NCI-H1694 treated with DMSO at 0.1 percent for 48 hours (cell line): ENCODE measurements at regions not wholly inside any gene's neighbourhood (a gene's known extent, or its start where the extent isn't known, plus 50 kb on each side); places are given as distances from the start of the nearest gene placed in this dataset.

ENCODE experiments used
- DNase-seq: peaks from one replicate; lab custom pipeline; 2025; lab: John Stamatoyannopoulos, UW

DNA sequence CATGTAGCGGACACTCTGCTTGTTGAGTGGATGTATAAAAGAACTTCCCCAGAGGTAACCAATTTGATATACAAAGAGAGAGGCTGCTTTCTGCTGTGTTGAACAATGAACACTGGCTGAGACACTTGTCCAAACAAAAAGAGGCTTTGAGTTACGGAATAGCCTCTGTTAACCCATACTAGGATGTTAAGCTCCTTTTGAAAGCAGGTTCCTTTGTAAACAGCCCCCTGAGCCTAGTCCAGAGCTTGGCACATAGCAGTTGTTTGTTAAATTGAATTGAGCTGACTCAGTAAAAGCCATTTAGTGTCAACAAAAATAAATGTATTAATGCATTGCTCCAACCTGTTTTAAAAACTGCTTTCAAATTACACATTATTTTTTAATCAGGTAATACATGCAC is 200.1 kb downstream of the MZT1 start:
- DNase-seq = no peak

DNA sequence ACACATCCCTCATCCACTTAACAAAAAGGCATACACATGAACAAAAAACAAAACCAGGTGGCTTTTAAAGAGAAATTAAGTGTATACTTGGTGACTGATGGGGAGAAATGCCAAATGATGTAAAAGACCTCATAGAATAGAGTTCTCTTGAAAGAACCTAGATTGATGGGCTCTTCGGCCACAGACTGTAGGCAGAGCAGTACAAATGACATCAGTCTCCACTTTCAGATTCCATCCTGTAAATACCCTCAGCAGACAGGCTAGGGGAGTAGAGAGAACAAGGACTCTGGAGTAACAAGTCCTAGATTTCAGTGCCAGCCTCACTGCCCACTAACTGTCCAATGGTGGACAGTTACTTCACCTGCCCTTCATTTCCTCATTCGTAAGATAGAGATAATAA is 203.8 kb downstream of the MZT1 start:
- DNase-seq = no peak

DNA sequence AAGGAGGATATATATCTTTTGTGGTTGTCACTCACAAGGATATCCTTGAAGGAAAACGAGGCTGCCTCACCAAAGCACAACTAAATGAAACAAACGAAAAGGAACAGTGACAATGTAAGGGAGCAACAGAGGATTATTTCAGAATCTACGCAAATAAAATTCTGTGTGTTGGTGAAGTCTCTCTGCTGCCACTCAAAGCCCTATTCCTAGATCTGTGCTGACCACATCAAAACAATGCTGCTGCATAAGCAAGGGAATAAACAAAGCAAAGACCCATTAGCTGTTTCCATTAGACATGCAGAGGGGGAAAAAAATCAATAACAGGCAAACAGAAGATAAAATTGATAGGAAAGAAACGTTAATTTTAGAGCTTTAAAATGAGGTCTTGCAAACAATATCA is 204.4 kb downstream of the MZT1 start:
- DNase-seq = no peak

DNA sequence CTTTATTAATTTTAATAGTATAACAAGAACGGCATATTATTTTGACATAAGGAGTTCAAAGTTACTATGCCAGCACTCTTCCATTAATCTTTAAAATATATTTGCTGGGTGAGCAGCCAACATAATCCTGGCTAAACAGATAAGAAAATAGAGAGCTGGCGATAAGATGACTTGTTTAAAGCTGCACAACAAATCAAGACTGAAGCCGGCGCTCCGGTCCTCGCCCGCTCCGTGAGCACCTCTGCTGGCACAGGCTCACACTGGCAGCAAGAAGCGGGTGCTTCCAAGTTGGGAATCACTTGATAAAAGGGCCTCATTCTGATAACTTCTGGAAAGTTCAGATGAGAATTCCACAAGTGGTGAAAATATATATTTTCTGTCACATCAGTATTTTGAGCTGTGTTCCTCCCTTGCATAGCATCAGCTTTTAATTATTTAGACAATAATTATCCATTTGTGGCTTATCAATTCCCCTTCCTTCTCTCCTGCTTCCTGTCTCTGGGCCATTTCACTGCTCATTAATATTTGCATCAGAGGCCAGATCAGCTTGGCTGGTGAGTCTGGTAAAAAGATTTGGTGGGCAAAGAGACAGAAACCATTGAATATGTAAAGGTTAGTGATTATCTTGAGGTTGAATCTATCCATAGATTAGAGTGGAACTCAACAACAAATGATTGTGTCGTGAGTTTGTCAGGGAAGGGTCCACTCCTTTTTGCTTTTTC is 205.3 kb downstream of the MZT1 start:
- DNase-seq = no peak

DNA sequence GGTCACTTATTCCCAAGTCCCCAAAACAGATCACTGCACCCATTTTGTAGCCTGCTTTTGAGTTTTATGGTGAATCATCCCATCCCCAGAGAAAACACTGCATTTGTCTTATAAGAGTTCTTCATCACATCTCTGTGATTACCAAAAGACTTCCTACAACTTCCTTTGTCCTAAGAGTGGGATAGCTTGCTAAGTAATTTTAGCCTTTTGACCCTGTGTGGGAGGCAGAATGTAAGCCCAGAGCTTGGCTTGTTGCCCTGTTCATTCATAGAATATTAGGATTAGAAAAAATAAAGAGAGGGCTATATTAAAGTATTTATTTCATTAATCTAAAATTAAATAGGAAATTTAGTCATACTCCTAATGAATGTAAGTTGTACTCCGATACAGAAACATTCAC is 213.3 kb downstream of the MZT1 start:
- no peak for DNase-seq

DNA sequence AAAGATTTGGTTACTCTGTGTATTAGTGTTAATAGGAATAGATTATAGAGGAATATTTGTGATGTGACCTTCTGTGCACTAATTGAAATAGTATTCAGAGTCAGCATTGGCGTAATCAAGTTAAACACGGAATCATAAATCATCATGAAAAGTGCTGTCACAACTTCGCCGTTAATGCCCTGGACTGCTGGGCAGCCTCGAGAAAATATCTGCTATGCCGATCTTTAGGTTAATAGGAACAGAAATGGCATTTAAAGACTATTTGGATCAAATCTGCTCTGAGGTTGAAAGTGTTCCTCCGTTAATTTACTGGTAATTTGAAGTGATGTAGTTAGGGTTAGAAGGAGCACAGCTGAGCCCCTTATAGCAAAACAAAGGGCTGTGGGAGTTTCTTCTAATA is 219.0 kb downstream of the MZT1 start:
- no peak for DNase-seq

DNA sequence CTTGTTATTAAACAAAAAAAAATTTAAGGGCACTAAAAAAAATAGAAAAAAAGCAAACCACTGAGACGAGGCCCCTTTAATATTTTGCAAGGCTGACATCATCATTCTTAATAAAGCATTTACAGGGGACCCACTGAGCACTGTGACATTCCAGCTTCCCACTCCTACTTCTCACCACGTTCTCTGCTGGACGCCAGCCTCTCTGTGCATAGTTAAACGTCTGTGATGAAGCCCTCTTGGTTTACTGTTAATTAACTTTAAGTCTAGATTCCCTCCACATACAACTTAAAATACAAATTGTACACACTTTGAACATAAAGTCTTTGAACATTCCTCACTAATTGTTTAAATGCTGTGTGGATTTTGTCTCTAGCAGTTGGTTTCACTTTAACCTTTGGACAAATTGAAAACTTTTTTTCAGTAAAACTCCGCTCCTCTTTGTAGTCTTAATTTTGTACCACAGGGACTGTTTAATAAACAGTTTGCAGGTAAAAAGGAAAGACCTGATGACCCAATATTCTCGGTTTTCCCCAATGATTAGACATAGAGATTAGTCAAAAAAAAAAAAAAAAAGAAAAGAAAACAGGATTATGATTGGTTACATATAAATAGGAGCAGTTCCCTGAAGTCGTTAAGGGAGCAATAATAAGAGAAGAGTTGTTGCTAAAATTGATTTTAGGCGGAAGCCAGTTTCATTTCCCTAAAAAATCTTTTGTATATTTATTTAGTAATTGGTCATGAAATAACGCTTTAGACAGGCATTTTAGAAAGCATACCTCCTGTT is 219.8 kb downstream of the MZT1 start:
- no peak for DNase-seq

DNA sequence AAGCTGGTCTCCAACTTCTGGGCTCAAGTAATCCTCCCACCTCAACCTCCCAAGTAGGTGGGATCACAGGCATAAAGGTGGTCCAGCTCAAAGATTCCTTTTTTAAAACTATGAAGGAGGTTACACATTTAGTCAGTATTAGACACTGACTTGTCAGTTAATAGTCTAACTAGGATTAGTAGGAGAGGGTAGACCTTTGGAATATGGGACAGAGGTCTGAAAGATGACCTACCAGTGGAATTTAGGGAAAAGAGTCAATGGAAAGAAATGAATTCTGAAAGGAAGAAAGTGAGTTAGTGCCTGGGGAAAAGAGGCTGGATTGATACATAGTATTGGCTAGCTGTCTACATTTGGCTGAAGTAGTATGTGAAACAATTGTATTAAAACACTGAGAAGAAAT is 220.7 kb downstream of the MZT1 start:
- DNase-seq = no peak

DNA sequence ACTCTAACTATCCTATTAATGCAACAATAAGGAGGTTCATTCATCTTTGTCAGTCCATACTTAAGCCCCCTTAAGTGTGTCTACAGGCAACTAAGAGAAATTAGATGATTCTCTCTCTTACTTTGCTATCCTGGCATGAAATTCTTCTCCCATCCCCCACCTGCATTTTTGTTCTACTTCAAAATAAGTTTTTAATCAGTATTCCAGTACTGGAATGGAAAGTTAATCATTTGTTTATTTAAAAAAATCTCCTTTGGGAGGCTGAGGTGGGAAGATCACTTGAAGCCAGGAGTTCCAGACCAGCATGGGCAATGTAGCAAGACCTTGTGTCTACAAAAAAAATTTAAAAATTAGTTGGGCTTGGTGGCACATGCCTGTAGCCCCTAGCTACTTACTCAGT is 222.1 kb downstream of the MZT1 start:
- no peak for DNase-seq

DNA sequence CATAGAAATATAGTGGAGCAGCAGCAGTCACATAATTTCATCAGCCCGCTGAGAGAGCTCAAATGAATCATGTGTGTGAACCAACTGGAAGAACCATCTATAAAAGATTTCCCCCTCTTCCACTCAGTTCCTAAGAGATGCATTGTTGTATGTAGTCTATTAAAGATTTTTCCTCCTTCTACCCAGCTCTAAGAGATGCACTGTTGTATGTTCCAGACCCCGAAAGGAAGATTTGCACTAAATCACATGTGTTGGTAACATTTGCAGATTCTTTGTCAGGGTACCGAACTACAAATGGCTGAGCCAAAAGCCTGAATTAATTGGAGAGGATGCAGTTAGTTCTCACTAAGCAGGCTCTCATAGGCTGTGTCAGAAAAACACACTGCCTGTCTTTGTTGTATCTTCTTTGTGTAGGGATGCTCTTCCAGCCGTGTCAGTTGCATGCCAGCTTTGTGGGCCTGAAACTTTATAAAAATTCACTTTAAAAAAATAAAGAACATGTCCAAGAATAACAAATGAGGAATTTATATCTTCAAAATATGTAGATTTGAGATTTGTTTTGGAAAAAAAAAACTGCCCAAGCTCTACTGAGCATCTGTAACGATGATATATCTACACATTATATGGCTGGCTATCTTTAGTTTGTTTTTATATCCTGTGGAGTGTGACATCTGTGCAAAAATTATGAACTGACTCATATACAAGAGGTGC is 223.1 kb downstream of the MZT1 start:
- DNase-seq = no peak

DNA sequence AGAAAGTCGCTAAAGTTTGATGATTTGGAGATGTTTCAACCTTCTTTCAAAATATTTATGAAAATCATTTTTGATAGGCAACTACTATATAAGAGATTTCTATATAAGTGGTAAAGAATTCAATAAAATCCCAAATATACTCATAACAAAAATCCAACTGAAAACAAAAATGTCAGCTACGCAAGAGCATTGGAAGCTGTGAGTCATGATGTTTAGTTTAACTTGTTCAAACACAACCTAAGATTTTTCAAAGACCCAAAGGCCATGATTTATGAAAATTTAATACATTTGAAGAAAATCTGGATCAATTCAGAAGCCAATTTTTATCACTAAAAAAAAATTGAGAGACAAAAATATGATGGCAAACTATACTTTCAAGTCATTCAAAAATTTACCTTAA is 226.6 kb downstream of the MZT1 start:
- DNase-seq = no peak

DNA sequence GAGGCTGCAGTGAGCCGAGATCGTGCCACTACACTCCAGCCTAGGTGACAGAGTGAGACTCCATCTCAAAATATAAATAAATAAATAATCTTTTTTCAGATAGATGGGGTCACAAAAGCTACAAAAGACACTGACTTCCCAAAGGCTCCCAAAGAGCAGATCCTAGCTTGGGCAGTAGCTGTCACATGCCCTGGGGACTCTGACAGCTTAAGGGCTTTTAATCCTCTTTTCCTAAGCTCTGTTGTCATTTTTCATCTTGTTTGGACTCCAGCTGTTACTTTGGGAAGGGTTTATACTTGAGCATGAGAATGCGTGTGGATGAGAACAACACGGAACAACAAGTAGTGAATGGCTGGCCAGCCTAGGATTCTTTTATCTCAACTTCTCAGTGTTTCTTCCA is 231.7 kb downstream of the MZT1 start:
- DNase-seq = no peak

DNA sequence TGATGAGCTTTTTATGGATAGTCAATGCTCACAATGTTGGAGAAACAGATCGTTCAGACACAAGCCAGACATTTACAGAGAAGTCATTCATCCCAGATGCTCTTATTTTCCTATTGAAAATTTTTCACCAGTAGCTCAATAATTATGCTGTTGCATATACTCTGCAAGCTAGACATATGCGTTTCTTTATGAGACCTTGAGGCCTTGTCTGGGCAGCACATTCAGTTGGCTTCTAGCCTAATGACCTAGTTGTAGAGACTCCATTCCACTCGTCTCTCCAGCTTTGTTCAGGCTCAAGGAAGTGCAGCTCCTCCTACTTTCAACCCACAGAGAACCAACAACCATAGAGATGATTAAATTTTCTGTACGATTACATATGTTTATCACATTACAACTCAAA is 237.7 kb downstream of the MZT1 start:
- DNase-seq = no peak

DNA sequence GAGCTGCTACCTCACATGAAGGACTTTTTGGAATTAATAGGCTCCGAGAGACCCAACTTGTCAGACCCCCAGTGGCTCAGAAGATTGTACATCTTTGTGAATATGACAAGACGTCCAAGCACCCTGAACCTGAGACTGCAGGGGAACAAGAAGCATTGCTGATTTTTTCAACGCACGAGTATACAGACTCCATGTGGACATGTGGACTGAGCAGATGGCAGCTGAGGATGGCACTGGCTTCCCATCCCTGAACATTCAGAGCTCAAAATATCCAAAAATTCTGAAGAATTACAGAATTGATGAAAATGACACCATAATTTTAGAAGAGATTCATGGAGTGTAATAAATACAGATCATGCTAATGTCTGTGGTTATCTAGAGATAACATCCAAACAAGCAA is 254.1 kb downstream of the MZT1 start:
- DNase-seq = no peak

DNA sequence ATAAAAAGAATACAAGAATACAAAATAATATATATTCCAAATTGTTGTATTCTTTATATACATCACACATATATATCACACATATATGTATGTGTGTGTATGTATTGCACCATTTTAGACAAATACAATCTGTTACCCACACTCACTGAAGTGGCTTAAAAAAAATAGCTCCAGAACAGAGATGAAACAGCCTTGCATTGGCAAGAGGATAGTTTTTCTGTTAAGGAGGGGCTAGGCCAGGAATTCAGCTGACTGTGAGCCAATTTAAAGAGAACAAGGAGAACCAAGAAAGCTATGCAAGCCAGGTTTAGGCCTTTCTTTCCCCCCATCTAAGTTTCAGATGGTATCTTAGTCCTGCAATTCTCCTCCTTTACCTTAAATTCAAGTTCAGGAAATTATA is 257.5 kb downstream of the MZT1 start:
- no peak for DNase-seq

DNA sequence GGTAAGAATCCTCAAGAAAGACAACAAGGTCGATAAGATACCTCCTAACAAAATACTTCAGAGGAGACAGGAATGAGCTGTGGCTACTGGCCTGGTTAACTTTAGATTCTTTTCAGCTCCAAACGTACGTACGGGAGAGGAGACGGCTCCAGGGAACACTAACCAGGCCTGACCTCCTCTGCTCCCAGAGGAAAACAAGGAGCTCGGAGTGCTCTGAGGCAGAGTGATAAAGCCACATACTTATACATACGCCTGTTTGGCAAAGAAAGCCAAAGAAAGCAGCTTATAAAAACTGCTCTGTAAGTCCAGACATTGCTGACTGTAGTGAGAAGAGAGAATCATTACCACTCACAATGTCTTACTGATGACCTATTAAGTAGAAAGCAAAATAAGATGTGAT is 263.9 kb downstream of the MZT1 start:
- no peak for DNase-seq

DNA sequence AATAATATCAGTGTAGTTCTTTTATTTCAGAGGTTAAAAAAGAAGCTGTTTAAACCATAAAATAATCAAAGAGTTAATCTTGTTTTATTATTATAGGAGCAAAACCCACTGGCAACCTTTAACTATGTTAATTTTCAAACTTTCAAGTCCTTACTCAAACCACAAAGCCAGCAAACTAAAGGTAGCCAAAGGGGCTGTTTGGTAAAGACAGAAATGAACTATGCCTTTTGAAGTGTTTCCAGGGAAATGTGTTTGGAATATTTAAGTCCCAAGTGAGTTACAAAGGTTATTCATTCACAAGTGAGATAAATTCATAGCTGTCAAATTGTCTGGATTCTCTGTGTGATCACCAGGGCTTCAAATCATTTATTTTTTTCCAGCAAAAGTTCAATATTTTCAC is 264.7 kb downstream of the MZT1 start:
- no peak for DNase-seq

DNA sequence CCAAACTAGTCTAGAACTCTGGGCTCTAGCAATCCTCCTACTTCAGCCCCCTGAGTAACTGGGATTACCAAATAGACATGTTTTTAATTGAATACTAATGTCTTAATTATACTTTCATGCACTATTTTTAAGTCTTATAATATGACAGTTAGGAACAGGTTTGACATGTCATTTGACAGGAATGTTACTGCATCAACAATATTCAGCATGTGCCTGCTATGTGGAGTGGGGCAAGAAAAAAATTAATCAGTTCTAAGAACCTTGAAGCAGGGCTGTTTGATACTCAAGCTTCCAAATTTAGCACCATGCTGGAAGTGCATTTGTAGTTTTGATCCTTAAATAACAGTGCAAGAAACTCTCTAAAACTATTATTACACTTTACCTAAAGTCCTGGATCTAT is 265.3 kb downstream of the MZT1 start:
- DNase-seq = no peak

DNA sequence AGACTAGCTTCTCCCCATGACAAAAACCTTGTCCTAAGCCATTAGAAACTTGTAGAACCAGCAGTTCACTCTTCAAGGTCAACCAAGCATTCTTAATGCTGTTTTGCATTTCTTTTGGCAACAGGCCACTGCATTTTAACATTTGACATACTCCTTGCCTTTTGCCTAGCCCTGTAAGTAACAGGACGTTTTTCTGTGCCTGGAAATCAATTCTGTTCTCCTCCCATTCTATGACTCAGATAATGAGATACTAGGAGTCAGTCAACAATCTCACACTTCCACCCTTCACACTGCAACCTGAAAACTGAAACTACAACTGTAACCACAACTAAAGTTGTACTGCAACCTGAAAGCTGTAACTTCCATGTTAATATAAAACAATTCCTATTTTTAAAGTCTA is 268.7 kb downstream of the MZT1 start:
- DNase-seq = no peak

DNA sequence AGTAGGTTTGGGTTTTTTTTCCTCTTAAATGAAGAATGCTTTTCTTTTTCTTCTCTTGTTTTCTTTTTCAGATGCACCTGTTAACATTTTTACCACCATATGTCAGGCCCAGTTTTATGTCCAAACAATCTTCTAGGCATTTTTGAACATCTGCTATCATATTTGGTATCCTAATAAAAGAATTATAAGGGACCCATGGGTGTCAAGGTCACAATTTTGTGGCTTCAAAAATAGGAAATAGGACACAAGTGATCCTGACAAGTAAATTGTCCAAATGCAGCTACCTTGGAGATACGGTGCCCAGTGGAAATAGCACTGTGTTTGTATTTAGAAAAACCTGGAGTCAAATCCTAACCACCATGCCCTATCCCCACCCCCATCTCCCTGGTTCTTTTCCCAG is 270.3 kb downstream of the MZT1 start:
- DNase-seq = no peak

DNA sequence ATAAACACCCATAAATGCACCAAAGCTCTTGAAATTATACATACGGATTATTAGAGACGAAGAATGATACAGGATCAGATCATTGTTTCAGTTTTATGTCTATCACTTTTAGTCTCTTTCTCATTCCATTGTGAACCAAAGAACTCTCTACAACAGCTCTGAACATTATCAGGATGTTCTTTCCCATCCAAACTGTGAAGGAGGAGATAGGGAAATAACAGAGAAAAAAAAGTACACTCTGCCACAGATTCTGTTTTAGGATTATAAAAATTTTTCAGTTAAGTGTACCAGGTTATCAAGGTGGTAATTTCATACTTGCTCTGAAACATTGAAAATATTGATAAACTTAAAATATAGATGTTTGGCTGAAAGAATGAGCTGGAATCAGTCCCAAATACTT is 270.9 kb downstream of the MZT1 start:
- DNase-seq = no peak

DNA sequence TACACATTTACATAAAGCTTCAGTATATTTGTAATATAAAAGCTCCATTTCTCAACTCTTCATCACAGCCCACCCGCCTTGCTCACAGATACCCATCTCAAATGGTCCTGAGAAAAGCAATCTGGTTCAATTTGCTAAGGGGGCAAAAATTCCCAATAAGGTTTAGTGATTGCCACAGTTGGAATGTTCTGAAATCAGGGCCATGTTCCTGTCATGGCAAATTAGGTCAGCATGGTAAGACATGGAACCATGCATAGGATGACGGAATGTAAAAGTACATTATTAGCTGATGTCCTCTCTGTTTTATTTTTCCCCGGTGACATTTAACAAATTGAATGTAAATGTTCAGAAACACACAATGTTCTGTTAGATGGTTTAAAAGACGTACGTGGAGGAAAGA is 274.3 kb downstream of the MZT1 start:
- DNase-seq = no peak

DNA sequence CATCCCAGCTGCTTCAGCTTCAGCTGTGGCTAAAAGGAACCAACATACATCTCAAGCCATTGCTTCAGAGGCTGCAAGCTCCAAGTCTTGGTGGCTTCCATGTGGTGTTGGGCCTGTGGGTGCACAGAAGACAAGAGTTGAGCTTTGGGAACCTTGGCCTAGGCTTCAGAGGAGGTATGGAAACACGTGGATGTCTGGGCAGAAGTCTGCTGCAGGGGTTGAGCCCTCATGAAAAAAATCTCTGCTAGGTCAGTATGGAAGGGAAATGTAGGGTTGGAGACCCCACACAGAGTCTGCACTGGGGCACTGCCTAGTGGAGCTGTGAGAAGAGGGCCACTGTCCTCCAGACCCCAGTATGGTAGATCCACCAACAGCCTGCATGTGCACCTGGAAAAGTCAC is 279.3 kb downstream of the MZT1 start:
- no peak for DNase-seq
